ENCODE measurements at regions not wholly inside any gene's neighbourhood (a gene's known extent, or its start where the extent isn't known, plus 50 kb on each side); places are given as distances from the start of the nearest gene placed in this dataset.

- no peak overlapping the region for H3K9ac ChIP-seq (ENCODE audit: low read length)
- no peaks in the 10 kb centered on the region for H3K4me1 ChIP-seq (ENCODE audit: insufficient read depth, low read length, severe bottlenecking)
- no peak overlapping the region for H3K4me2 ChIP-seq (ENCODE audit: low read length)
- H3K4me3 ChIP-seq (ENCODE audit: low read depth, low read length, poor library complexity, severe bottlenecking): no peak overlapping the region
- no peaks in the 10 kb centered on the region for H3K9me3 ChIP-seq (ENCODE audit: low read length)
- no peaks in the 10 kb centered on the region for H3K27me3 ChIP-seq (ENCODE audit: insufficient read depth, low read length)
- H3K36me3 ChIP-seq (ENCODE audit: insufficient read depth, low read length): no peaks in the 10 kb centered on the region
- no peak overlapping the region for H2AFZ ChIP-seq (ENCODE audit: low read length)
- H3K9me2 ChIP-seq (ENCODE audit: low read depth, low read length): no peaks in the 10 kb centered on the region
- no peaks in the 10 kb centered on the region for H3K79me2 ChIP-seq (ENCODE audit: insufficient read depth, low read length)
- no peaks in the 10 kb centered on the region for H3F3A ChIP-seq (ENCODE audit: insufficient read depth, low read length)
- TF ChIP-seq EZH2 (IDR thresholded peaks at IDR 0.05; ENCODE audit: borderline replicate concordance, low read length) (no peak), CTCF (IDR thresholded peaks at IDR 0.05; ENCODE audit: low read length) (no peak)
- H4K20me1 ChIP-seq (ENCODE audit: insufficient read depth, low read length): no peaks in the 10 kb centered on the region
- no peak overlapping the region for H3K27ac ChIP-seq (ENCODE audit: low read depth, low read length, poor library complexity, severe bottlenecking)
These were observed 868.0 kb downstream of the RPA4 start for GRCh38 chrX:97751735-97752134.

- Histone ChIP-seq H3K4me1 (ENCODE audit: insufficient read depth, low read length, severe bottlenecking) (no peaks in the 10 kb centered on the region), H3K9me3 (ENCODE audit: low read length) (no peaks in the 10 kb centered on the region), H3K4me3 (ENCODE audit: low read depth, low read length, poor library complexity, severe bottlenecking) (no peak overlapping the region), H3K36me3 (ENCODE audit: insufficient read depth, low read length) (no peaks in the 10 kb centered on the region), H3K27ac (ENCODE audit: low read depth, low read length, poor library complexity, severe bottlenecking) (no peak overlapping the region), H3K27me3 (ENCODE audit: insufficient read depth, low read length) (no peaks in the 10 kb centered on the region), H3K9ac (ENCODE audit: low read length) (no peak overlapping the region), H3K79me2 (ENCODE audit: insufficient read depth, low read length) (no peaks in the 10 kb centered on the region), H3K9me2 (ENCODE audit: low read depth, low read length) (no peaks in the 10 kb centered on the region), H2AFZ (ENCODE audit: low read length) (no peak overlapping the region), H3F3A (ENCODE audit: insufficient read depth, low read length) (no peaks in the 10 kb centered on the region), H4K20me1 (ENCODE audit: insufficient read depth, low read length) (no peaks in the 10 kb centered on the region), H3K4me2 (ENCODE audit: low read length) (no peak overlapping the region)
- TF ChIP-seq EZH2 (IDR thresholded peaks at IDR 0.05; ENCODE audit: borderline replicate concordance, low read length): no peak
- TF ChIP-seq CTCF (IDR thresholded peaks at IDR 0.05; ENCODE audit: low read length): no peak
These were observed 873.2 kb downstream of the RPA4 start for GRCh38 chrX:97756879-97757278.

GRCh38 chrX:97763391-97763790 lies 879.7 kb downstream of the RPA4 start:
- Histone ChIP-seq H3F3A (ENCODE audit: insufficient read depth, low read length) (no peaks in the 10 kb centered on the region), H3K27ac (ENCODE audit: low read depth, low read length, poor library complexity, severe bottlenecking) (no peak overlapping the region), H3K4me1 (ENCODE audit: insufficient read depth, low read length, severe bottlenecking) (no peaks in the 10 kb centered on the region), H3K9ac (ENCODE audit: low read length) (no peak overlapping the region), H3K36me3 (ENCODE audit: insufficient read depth, low read length) (no peaks in the 10 kb centered on the region), H3K9me3 (ENCODE audit: low read length) (no peaks in the 10 kb centered on the region), H3K4me2 (ENCODE audit: low read length) (no peak overlapping the region), H3K79me2 (ENCODE audit: insufficient read depth, low read length) (no peaks in the 10 kb centered on the region), H4K20me1 (ENCODE audit: insufficient read depth, low read length) (no peaks in the 10 kb centered on the region), H2AFZ (ENCODE audit: low read length) (no peak overlapping the region), H3K27me3 (ENCODE audit: insufficient read depth, low read length) (no peaks in the 10 kb centered on the region), H3K4me3 (ENCODE audit: low read depth, low read length, poor library complexity, severe bottlenecking) (no peak overlapping the region), H3K9me2 (ENCODE audit: low read depth, low read length) (no peaks in the 10 kb centered on the region)
- TF ChIP-seq EZH2 (IDR thresholded peaks at IDR 0.05; ENCODE audit: borderline replicate concordance, low read length) (no peak), CTCF (IDR thresholded peaks at IDR 0.05; ENCODE audit: low read length) (no peak)
